Nephron progenitor cell (in vitro differentiated cells): ENCODE measurements at regions not wholly inside any gene's neighbourhood (a gene's known extent, or its start where the extent isn't known, plus 50 kb on each side); places are given as distances from the start of the nearest gene placed in this dataset.
"Not testable (repeated sequence)": the region's sequence is repeated elsewhere in the genome, so short reads cannot be mapped to it uniquely, and the experiment has no call there.

Experiments
- DNase-seq: peaks from one replicate; pipeline ENCODE4 v3.0.0; 2021
- H3K27ac Mint-ChIP-seq: 2 replicates; pipeline ENCODE4 v1.8.0; 2021; ENCODE audit warnings: mild to moderate bottlenecking, moderate library complexity, mixed read lengths
- H3K27me3 Mint-ChIP-seq: 2 replicates; pipeline ENCODE4 v1.8.0; 2021; ENCODE audit warnings: mild to moderate bottlenecking, low read depth, mixed read lengths; ENCODE audit not compliant: poor library complexity
- H3K36me3 Mint-ChIP-seq: 2 replicates; pipeline ENCODE4 v1.8.0; 2021; ENCODE audit warnings: low read depth, mixed read lengths
- H3K4me1 Mint-ChIP-seq: 2 replicates; pipeline ENCODE4 v1.8.0; 2021; ENCODE audit warnings: mixed read lengths
- H3K4me3 Mint-ChIP-seq: 2 replicates; pipeline ENCODE4 v1.8.0; 2021; ENCODE audit warnings: mild to moderate bottlenecking, moderate library complexity, mixed read lengths
- H3K9me3 Mint-ChIP-seq: 2 replicates; pipeline ENCODE4 v1.8.0; 2021; ENCODE audit warnings: mild to moderate bottlenecking, moderate library complexity, mixed read lengths
- CTCF ChIP-seq: fragments of 200-600 bp; sonication (generic); IDR thresholded peaks from 2 replicates; pipeline ENCODE4 v1.5.0; 2021; ENCODE audit warnings: antibody characterized with exemption

DNA sequence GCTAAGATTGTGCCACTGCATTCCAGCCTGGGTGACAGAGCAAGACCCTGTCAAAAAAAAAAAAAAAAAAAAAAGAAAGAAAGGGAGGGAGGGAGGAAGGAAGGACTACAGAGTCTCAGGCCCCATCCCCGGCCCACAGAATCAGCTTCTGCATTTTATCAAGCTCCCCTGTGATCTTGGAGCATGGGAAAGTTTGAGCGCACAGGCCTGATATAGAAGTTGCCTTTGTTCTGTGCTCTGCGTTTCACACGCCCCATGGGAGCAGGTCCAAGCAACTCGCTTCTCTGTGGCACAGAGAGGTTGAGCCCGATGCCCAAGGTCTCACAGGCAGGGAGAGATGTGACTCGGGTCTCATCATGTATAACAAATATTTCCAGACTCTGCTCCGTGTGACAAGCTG lies 101.8 kb downstream of the PHETA1 start:
- Mint-ChIP-seq H3K9me3 (no peaks in the 10 kb centered on the region), H3K4me3 (no peak overlapping the region), H3K36me3 (peaks cover 5% of the 10 kb centered on the region), H3K27ac (peak overlapping the region; percentile 64), H3K4me1 (peaks cover 37% of the 10 kb centered on the region), H3K27me3 (no peaks in the 10 kb centered on the region)
- no peak for DNase-seq
- TF ChIP-seq CTCF = no peak

DNA sequence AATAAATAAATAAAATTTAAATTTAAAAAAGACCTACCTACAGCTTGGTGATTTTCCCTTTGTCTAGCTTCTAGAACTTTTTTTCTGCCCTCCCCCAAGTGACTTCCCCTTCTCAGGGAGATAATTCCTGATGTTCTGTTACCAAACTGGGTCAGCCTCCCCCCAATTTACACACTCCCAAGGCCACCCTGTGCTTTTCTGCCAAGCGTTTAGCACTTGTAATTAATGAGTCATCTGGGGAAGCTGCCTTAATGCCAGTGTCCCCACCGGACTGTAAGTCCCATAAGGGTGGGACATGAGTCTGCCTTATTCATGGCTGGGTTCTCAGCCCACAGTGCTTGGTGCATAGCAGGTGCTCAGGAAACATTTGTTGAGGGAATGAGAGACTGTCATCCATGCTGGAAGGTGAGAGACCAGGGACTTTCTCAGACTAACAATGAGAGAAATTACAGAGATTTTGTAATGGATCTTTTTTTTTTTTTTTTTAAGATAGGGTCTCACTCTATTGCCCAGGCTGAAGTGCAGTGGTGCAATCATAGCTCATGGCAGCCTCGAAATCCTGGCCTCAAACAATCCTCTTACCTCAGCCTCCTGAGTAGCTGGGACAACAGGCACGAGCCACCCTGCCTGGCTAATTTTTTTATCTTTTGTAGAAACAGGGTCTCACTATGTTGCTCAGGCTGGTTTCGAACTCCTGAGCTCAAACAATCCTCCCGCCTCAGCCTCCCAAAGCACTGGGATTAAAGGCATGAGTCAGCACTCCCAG lies 106.8 kb downstream of the PHETA1 start:
- H3K4me3 Mint-ChIP-seq = no peak overlapping the region
- H3K36me3 Mint-ChIP-seq = peaks cover 5% of the 10 kb centered on the region
- no peaks in the 10 kb centered on the region for H3K9me3 Mint-ChIP-seq
- no peak overlapping the region for H3K27ac Mint-ChIP-seq
- H3K27me3 Mint-ChIP-seq = peaks cover 13% of the 10 kb centered on the region
- peaks cover 11% of the 10 kb centered on the region for H3K4me1 Mint-ChIP-seq
- no peak for DNase-seq
- no peak for TF ChIP-seq CTCF

DNA sequence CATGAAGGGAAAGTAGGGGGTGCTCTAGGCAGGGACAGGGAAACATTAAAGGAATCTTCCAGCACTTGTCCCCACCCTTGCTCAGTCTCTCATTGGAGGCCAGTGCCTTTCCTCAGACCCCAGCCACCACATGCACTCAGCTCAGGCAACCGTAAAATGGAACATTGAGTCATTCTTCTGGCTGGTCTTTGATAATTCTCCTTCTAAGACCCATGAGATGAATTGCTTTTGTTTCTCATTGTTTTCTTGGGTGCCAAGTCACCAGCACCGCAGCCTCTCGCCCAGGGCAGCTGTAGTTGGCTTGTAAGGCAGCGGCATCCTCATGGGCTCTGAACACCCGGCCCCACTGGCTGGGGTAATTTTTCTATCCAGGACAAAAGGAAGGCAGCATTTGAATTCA lies 108.2 kb downstream of the PHETA1 start:
- Mint-ChIP-seq H3K36me3 (peaks cover 5% of the 10 kb centered on the region), H3K27me3 (peaks cover 21% of the 10 kb centered on the region), H3K4me3 (no peak overlapping the region), H3K9me3 (no peaks in the 10 kb centered on the region), H3K4me1 (peaks cover 7% of the 10 kb centered on the region), H3K27ac (no peak overlapping the region)
- TF ChIP-seq CTCF = no peak
- no peak for DNase-seq

GRCh38 chr12:111259231-111259630 lies 109.7 kb downstream of the PHETA1 start:
- Mint-ChIP-seq H3K9me3 (no peaks in the 10 kb centered on the region), H3K27ac (no peak overlapping the region), H3K27me3 (peaks cover 25% of the 10 kb centered on the region), H3K36me3 (no peaks in the 10 kb centered on the region), H3K4me3 (no peak overlapping the region), H3K4me1 (no peaks in the 10 kb centered on the region)
- DNase-seq = no peak
- TF ChIP-seq CTCF = no peak

GRCh38 chr12:111258081-111258480 lies 110.8 kb downstream of the PHETA1 start:
- H3K27ac Mint-ChIP-seq, H3K4me1 Mint-ChIP-seq, H3K9me3 Mint-ChIP-seq, H3K36me3 Mint-ChIP-seq, H3K4me3 Mint-ChIP-seq, DNase-seq: not testable (repeated sequence)
- H3K27me3 Mint-ChIP-seq = peaks cover 30% of the 10 kb centered on the region

GRCh38 chr12:111257435-111257902 lies 111.4 kb downstream of the PHETA1 start:
- Mint-ChIP-seq H3K4me3 (no peak overlapping the region), H3K27me3 (peaks cover 30% of the 10 kb centered on the region), H3K27ac (no peak overlapping the region), H3K9me3 (no peaks in the 10 kb centered on the region), H3K4me1 (no peaks in the 10 kb centered on the region), H3K36me3 (no peaks in the 10 kb centered on the region)
- no peak for TF ChIP-seq CTCF
- DNase-seq = no peak
